ENCODE measurements at regions not wholly inside any gene's neighbourhood (a gene's known extent, or its start where the extent isn't known, plus 50 kb on each side); places are given as distances from the start of the nearest gene placed in this dataset.

DNA sequence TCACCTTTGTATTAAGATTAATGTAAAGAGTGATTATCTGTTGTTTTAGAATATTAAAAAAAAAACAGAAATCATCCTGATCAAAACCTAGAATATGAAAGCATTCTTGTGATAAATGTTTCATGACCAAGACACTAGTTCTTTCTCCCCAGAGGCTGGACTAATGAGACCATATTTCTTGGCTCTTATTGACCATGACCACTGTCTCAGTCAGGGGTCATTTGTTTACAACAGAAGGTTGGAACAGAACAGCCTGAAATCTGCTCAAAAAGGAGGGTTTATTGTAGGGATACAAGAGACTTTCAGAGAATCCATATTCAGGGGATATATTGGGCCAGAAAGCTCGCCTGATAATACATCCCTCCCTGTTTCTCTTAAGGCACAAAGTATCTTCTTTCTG, 87.7 kb downstream of the TMEM30B start:
- Histone ChIP-seq H2BK20ac (ENCODE audit: low read length) (no peak overlapping the region), H3K9ac (replicated peaks in 1 of 4; ENCODE audit: extremely low read depth in 1 of 4, low read depth in 3 of 4, low read length in 3 of 4) (no peak overlapping the region), H3K4me3 (ENCODE audit: extremely low read depth in 1 of 4, insufficient read depth in 2 of 4, low read depth in 3 of 4, low read length in 4 of 4) (no peak overlapping the region), H3K18ac (ENCODE audit: extremely low read depth, low read length) (no peak overlapping the region), H3K56ac (replicated peaks; ENCODE audit: insufficient read length, low read depth, low read length) (no peak overlapping the region), H2BK15ac (ENCODE audit: low read length) (no peak overlapping the region), H3K4me1 (replicated peaks in 1 of 4; ENCODE audit: control insufficient read depth in 3 of 4, insufficient read depth in 4 of 4, low read length in 3 of 4) (peaks cover 3 to 5% (median 3%) of the 10 kb centered on the region in 4 experiments; a peak in 2 of 7 replicates), H3K9me3 (ENCODE audit: insufficient read depth in 2 of 2, low read depth in 1 of 2, low read length in 1 of 2) (no peaks in the 10 kb centered on the region), H3K4ac (replicated peaks; ENCODE audit: insufficient read length, low read depth, low read length) (no peak overlapping the region), H3K4me2 (ENCODE audit: insufficient read depth in 1 of 2, low read depth in 2 of 2, low read length in 2 of 2) (no peak overlapping the region), H3K23ac (ENCODE audit: insufficient read length) (no peak overlapping the region), H2AK5ac (ENCODE audit: low read depth, low read length) (no peak overlapping the region), H4K8ac (ENCODE audit: extremely low read depth, insufficient read depth, low read length) (no peak overlapping the region), H2BK5ac (ENCODE audit: low read depth, low read length) (no peak overlapping the region), H4K5ac (ENCODE audit: insufficient read length, low read depth, low read length) (no peak overlapping the region), H4K20me1 (replicated peaks in 1 of 2; ENCODE audit: control insufficient read depth in 1 of 2, insufficient read depth in 2 of 2, low read length in 2 of 2) (no peaks in the 10 kb centered on the region), H2BK12ac (ENCODE audit: low read depth, low read length) (no peak overlapping the region), H3K27me3 (replicated peaks in 1 of 4; ENCODE audit: control insufficient read depth in 3 of 4, extremely low read depth in 1 of 4, insufficient read depth in 3 of 4, low read length in 3 of 4) (no peaks in the 10 kb centered on the region), H3K36me3 (ENCODE audit: control insufficient read depth in 2 of 4, insufficient read depth in 4 of 4, low read length in 3 of 4) (no peaks in the 10 kb centered on the region), H2BK120ac (replicated peaks; ENCODE audit: low read depth, low read length) (no peak overlapping the region), H2AFZ (ENCODE audit: low read length) (no peak overlapping the region), H3K27ac (ENCODE audit: low read depth, low read length) (no peak overlapping the region), H4K91ac (replicated peaks; ENCODE audit: insufficient read length, low read length) (no peak overlapping the region), H3K23me2 (ENCODE audit: low read depth, low read length) (no peaks in the 10 kb centered on the region), H3K14ac (ENCODE audit: insufficient read length) (no peak overlapping the region), H3K79me1 (ENCODE audit: low read depth, low read length) (no peaks in the 10 kb centered on the region), H3K79me2 (ENCODE audit: control insufficient read depth in 1 of 2, insufficient read depth in 2 of 2, low read length in 2 of 2) (no peaks in the 10 kb centered on the region)
- 92% methylated on average over 1 of the region's 1 CpG; no CpG with 5 or more reads in 1 of the 2 experiments for WGBS, 2 experiments (ENCODE audit: extremely low coverage in 1 of 2, insufficient coverage in 1 of 2, insufficient read length in 1 of 2, insufficient replicate concordance in 2 of 2, low coverage in 1 of 2, low lambda C conversion rate in 2 of 2, missing lambda C conversion rate in 1 of 2)
- ChIA-PET CTCF (ENCODE audit: partially characterized antibody) (no interaction called here), POLR2A (ENCODE audit: partially characterized antibody) (no interaction called here)
- DNase-seq (ENCODE audit: low read depth in 1 of 2, low spot score in 2 of 2) (no peak), FAIRE-seq (no peak)
- TF ChIP-seq, protein P1, sequence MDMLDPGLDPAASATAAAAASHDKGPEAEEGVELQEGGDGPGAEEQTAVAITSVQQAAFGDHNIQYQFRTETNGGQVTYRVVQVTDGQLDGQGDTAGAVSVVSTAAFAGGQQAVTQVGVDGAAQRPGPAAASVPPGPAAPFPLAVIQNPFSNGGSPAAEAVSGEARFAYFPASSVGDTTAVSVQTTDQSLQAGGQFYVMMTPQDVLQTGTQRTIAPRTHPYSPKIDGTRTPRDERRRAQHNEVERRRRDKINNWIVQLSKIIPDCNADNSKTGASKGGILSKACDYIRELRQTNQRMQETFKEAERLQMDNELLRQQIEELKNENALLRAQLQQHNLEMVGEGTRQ (IDR thresholded peaks at IDR 0.05; ENCODE audit: low read length), result no peak
- TF ChIP-seq HDAC6 (IDR thresholded peaks at IDR 0.05; ENCODE audit: low read depth, low read length), result no peak
- TF ChIP-seq CHD2 (IDR thresholded peaks at IDR 0.05; ENCODE audit: low read length), result no peak
- no peak for TF ChIP-seq ATF3 (IDR thresholded peaks at IDR 0.05; ENCODE audit: insufficient read depth, low read depth, low read length)
- no peak for TF ChIP-seq SIN3A (conservative IDR thresholded peaks at IDR 0.05 in 1 of 2, IDR thresholded peaks at IDR 0.05 in 1 of 2; ENCODE audit: low read depth in 1 of 2, low read length in 2 of 2)
- no peak for TF ChIP-seq FOSL1 (IDR thresholded peaks at IDR 0.05; ENCODE audit: insufficient read depth, low read depth, low read length)
- no peak for TF ChIP-seq SUZ12 (IDR thresholded peaks at IDR 0.05; ENCODE audit: low read length)
- no peak for TF ChIP-seq YY1 (IDR thresholded peaks at IDR 0.05; ENCODE audit: low read depth, low read length)
- no peak for TF ChIP-seq RNF2 (IDR thresholded peaks at IDR 0.05; ENCODE audit: borderline replicate concordance, low read depth, low read length, missing control alignments, poor library complexity, severe bottlenecking)
- TF ChIP-seq SIX5 (IDR thresholded peaks at IDR 0.05; ENCODE audit: low read depth, low read length), result no peak
- no peak for TF ChIP-seq KDM4A (IDR thresholded peaks at IDR 0.05; ENCODE audit: low read depth, low read length, severe bottlenecking)
